GM21786 (cell line): ENCODE measurements at regions not wholly inside any gene's neighbourhood (a gene's known extent, or its start where the extent isn't known, plus 50 kb on each side); places are given as distances from the start of the nearest gene placed in this dataset.
"Not testable (repeated sequence)": the region's sequence is repeated elsewhere in the genome, so short reads cannot be mapped to it uniquely, and the experiment has no call there.

Source experiments
- ATAC-seq: cut with Tn5 transposase; IDR thresholded peaks from one replicate; pipeline ENCODE4 v1.9.1; 2021; ENCODE audit not compliant: unreplicated experiment

- no peak for ATAC-seq
These were observed 702.9 kb downstream of the BCL11A start for GRCh38 chr2:59850554-59850953.

GRCh38 chr2:59833941-59834340 lies 719.5 kb downstream of the BCL11A start:
- ATAC-seq: no peak

- ATAC-seq: no peak
These were observed 722.9 kb downstream of the BCL11A start for GRCh38 chr2:59830601-59831000.

GRCh38 chr2:59827677-59828076 lies 725.8 kb downstream of the BCL11A start:
- no peak for ATAC-seq

GRCh38 chr2:59826177-59826576 lies 727.3 kb downstream of the BCL11A start:
- ATAC-seq: no peak

GRCh38 chr2:59824314-59824713 lies 729.1 kb downstream of the BCL11A start:
- ATAC-seq: no peak

- no peak for ATAC-seq
These were observed 737.4 kb downstream of the BCL11A start for GRCh38 chr2:59816075-59816474.

- ATAC-seq: not testable (repeated sequence)
These were observed 743.2 kb downstream of the BCL11A start for GRCh38 chr2:59810283-59810682.

- no peak for ATAC-seq
These were observed 747.0 kb downstream of the BCL11A start for GRCh38 chr2:59806486-59806885.

- no peak for ATAC-seq
These were observed 748.7 kb downstream of the BCL11A start for GRCh38 chr2:59804732-59805131.

GRCh38 chr2:59803586-59803985 lies 749.9 kb downstream of the BCL11A start:
- ATAC-seq: no peak

- no peak for ATAC-seq
These were observed 754.7 kb downstream of the BCL11A start for GRCh38 chr2:59798687-59799232.

GRCh38 chr2:59791004-59791618 lies 762.3 kb downstream of the BCL11A start:
- no peak for ATAC-seq

- ATAC-seq: no peak
These were observed 763.1 kb downstream of the BCL11A start for GRCh38 chr2:59790186-59791003.

- ATAC-seq: no peak
These were observed 763.9 kb downstream of the BCL11A start for GRCh38 chr2:59789523-59789922.

GRCh38 chr2:59787095-59787494 lies 766.4 kb downstream of the BCL11A start:
- ATAC-seq: no peak

GRCh38 chr2:59786684-59787083 lies 766.8 kb downstream of the BCL11A start:
- no peak for ATAC-seq

- ATAC-seq: no peak
These were observed 773.9 kb downstream of the BCL11A start for GRCh38 chr2:59779571-59779970.

- no peak for ATAC-seq
These were observed 776.3 kb downstream of the BCL11A start for GRCh38 chr2:59777120-59777519.

- ATAC-seq: no peak
These were observed 776.8 kb downstream of the BCL11A start for GRCh38 chr2:59776726-59777008.

- ATAC-seq: no peak
These were observed 778.5 kb downstream of the BCL11A start for GRCh38 chr2:59774821-59775433.

GRCh38 chr2:59770651-59771050 lies 782.8 kb downstream of the BCL11A start:
- no peak for ATAC-seq
